NB4 (cell line): ENCODE measurements at regions not wholly inside any gene's neighbourhood (a gene's known extent, or its start where the extent isn't known, plus 50 kb on each side); places are given as distances from the start of the nearest gene placed in this dataset.

Experiments used
- CTCF ChIP-seq: IDR thresholded peaks from one replicate; pipeline ENCODE4 v1.5.1; 2012; ENCODE audit warnings: low read depth, low read length
- MAX ChIP-seq: IDR thresholded peaks from 2 replicates; pipeline ENCODE4 v1.6.1; 2011; ENCODE audit warnings: low read depth, low read length
- POLR2A ChIP-seq: IDR thresholded peaks from 2 replicates; pipeline ENCODE4 v1.6.1; 2011; ENCODE audit warnings: mild to moderate bottlenecking; ENCODE audit not compliant: insufficient read length; ENCODE audit errors: extremely low read depth

GRCh38 chrX:43140582-43140981 lies 362.6 kb upstream of the PPP1R2C start:
- no peak for TF ChIP-seq POLR2A
- no peak for TF ChIP-seq CTCF
- no peak for TF ChIP-seq MAX
